ENCODE measurements at regions not wholly inside any gene's neighbourhood (a gene's known extent, or its start where the extent isn't known, plus 50 kb on each side); places are given as distances from the start of the nearest gene placed in this dataset.

- TF ChIP-seq POLR2A (IDR thresholded peaks at IDR 0.05), result no peak
- TF ChIP-seq, protein P1, sequence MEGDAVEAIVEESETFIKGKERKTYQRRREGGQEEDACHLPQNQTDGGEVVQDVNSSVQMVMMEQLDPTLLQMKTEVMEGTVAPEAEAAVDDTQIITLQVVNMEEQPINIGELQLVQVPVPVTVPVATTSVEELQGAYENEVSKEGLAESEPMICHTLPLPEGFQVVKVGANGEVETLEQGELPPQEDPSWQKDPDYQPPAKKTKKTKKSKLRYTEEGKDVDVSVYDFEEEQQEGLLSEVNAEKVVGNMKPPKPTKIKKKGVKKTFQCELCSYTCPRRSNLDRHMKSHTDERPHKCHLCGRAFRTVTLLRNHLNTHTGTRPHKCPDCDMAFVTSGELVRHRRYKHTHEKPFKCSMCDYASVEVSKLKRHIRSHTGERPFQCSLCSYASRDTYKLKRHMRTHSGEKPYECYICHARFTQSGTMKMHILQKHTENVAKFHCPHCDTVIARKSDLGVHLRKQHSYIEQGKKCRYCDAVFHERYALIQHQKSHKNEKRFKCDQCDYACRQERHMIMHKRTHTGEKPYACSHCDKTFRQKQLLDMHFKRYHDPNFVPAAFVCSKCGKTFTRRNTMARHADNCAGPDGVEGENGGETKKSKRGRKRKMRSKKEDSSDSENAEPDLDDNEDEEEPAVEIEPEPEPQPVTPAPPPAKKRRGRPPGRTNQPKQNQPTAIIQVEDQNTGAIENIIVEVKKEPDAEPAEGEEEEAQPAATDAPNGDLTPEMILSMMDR (IDR thresholded peaks at IDR 0.05), result no peak
- TF ChIP-seq EP300 (IDR thresholded peaks at IDR 0.05), result no peak
- WGBS, 3 donors, result 69 to 76% (median 72%) methylated on average over 1 of the region's 1 CpG
These were observed 647.1 kb upstream of the FLRT2 start for GRCh38 chr14:84882830-84883229.

DNA sequence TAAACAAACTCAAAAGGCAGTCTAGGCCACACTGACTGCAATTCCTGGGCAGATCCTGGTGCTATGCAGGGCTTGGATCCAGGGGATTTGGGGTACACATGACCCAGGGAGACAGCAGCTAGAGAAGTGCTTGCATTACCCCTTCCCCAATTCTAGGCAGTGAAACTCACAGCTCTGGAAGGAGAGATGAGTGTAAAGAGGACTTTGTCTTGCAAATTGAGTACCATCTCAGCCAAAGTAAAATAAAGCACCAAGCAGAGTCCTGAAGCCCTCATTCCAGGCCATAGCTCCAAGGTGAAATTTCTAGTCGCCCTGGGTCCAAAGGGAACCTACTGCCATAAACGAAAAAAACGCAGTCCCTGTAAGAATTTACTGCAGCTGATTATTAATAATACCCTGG lies 644.9 kb upstream of the FLRT2 start:
- no peaks in the 10 kb centered on the region for H3K36me3 ChIP-seq
- WGBS, 3 donors, result 92 to 97% (median 96%) methylated on average over 3 of the region's 3 CpGs
- intact Hi-C loops (cut with DNase I), result no loop called here
- H3K27me3 ChIP-seq, result no peaks in the 10 kb centered on the region
- no peaks in the 10 kb centered on the region for H3K4me1 ChIP-seq (ENCODE audit: insufficient read depth)
- TF ChIP-seq, protein P1 (IDR thresholded peaks at IDR 0.05), result no peak
- TF ChIP-seq EP300 (IDR thresholded peaks at IDR 0.05), result no peak
- no peak for TF ChIP-seq POLR2A (IDR thresholded peaks at IDR 0.05)
- H3K9me3 ChIP-seq, result peaks cover 0 to 4% of the 10 kb centered on the region in 2 donors
- no peak overlapping the region for H3K27ac ChIP-seq
- DNase-seq, result no peak
- no peak overlapping the region for H3K4me3 ChIP-seq

More at GRCh38 chr14:84882830-84883229, 647.1 kb upstream of the FLRT2 start:
- no peak for DNase-seq
- H3K4me3 ChIP-seq, result no peak overlapping the region
- intact Hi-C loops (cut with DNase I), result no loop called here
- no peak overlapping the region for H3K27ac ChIP-seq
- H3K27me3 ChIP-seq, result no peaks in the 10 kb centered on the region
- no peaks in the 10 kb centered on the region for H3K4me1 ChIP-seq (ENCODE audit: insufficient read depth)
- peaks cover 0 to 4% of the 10 kb centered on the region in 2 donors for H3K9me3 ChIP-seq
- no peaks in the 10 kb centered on the region for H3K36me3 ChIP-seq

DNA sequence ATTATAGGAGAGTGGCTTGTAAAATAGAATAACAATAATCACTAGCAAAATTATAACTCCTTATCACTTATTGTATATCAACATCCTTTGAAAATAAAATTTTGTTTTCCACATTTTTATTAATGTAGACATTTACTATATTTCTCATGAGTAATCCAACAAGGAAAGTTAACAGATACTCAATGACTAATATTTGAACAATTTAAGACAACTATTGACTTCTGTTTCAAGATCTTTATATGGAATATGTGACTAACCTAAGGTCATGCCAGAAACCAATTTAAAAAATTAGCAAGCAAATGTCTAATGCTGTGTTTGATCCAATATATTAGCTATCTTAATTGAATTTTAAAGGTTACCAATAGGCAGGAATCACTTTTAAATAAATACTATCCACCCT lies 638.5 kb upstream of the FLRT2 start:
- no peak for TF ChIP-seq EP300 (IDR thresholded peaks at IDR 0.05)
- no peak for TF ChIP-seq POLR2A (IDR thresholded peaks at IDR 0.05)
- H3K9me3 ChIP-seq, result no peaks in the 10 kb centered on the region
- intact Hi-C loops (cut with DNase I), result no loop called here
- no peak for DNase-seq
- no peaks in the 10 kb centered on the region for H3K4me1 ChIP-seq (ENCODE audit: insufficient read depth)
- H3K27ac ChIP-seq, result no peak overlapping the region
- H3K36me3 ChIP-seq, result no peaks in the 10 kb centered on the region
- H3K27me3 ChIP-seq, result no peaks in the 10 kb centered on the region
- H3K4me3 ChIP-seq, result no peak overlapping the region

- Histone ChIP-seq H3K9me3 (no peaks in the 10 kb centered on the region), H3K27me3 (no peaks in the 10 kb centered on the region), H3K4me1 (ENCODE audit: insufficient read depth) (no peaks in the 10 kb centered on the region), H3K4me3 (no peak overlapping the region), H3K27ac (no peak overlapping the region), H3K36me3 (no peaks in the 10 kb centered on the region)
- TF ChIP-seq POLR2A (IDR thresholded peaks at IDR 0.05) (no peak), EP300 (IDR thresholded peaks at IDR 0.05) (no peak)
- TF ChIP-seq, protein P1 (IDR thresholded peaks at IDR 0.05), result no peak
- intact Hi-C loops (cut with DNase I), result no loop called here
- WGBS, 3 donors, result 30 to 39% (median 37%) methylated on average over 1 of the region's 1 CpG
- DNase-seq, result no peak
These were observed 635.7 kb upstream of the FLRT2 start for GRCh38 chr14:84894254-84894653.

DNA sequence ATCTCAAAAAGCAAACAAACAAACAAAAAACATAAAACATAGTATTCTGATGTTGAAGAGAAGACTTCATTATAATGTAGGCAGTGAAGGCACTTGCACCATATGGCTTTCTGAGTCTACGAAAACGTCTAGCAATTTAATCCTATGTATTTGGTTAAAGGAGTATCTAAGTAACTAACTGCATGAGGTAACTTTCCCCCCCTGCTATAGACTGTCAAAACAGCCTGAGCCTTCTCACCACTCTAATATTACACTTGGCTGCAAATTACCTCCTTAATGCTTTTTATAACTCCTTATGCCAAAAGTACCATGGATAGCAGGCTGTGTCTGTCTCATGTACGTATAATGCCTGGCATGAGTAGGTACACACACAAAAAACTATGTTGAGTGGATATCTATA lies 607.6 kb upstream of the FLRT2 start:
- WGBS, 3 donors, result 80 to 85% (median 82%) methylated on average over 3 of the region's 3 CpGs
- intact Hi-C loops (cut with DNase I), result no loop called here
- TF ChIP-seq POLR2A (IDR thresholded peaks at IDR 0.05), result no peak
- TF ChIP-seq EP300 (IDR thresholded peaks at IDR 0.05), result no peak
- TF ChIP-seq, protein P1 (IDR thresholded peaks at IDR 0.05), result no peak

More for the DNA sequence above, 607.6 kb upstream of the FLRT2 start:
- H3K4me1 ChIP-seq (ENCODE audit: insufficient read depth), result no peaks in the 10 kb centered on the region
- no peak for DNase-seq
- H3K4me3 ChIP-seq, result no peak overlapping the region
- no peaks in the 10 kb centered on the region for H3K36me3 ChIP-seq
- H3K27me3 ChIP-seq, result no peaks in the 10 kb centered on the region
- no peak overlapping the region for H3K27ac ChIP-seq
- H3K9me3 ChIP-seq, result no peaks in the 10 kb centered on the region

Measured in ovary (tissue), 7 donors.